PC-3 (cell line): ENCODE measurements at regions not wholly inside any gene's neighbourhood (a gene's known extent, or its start where the extent isn't known, plus 50 kb on each side); places are given as distances from the start of the nearest gene placed in this dataset.

Experiments
- ATAC-seq: fragments of 200-7000 bp; cut with Tn5 transposase; 2 replicates; pipeline ENCODE4 v1.9.1; 2020; ENCODE audit warnings: mild to moderate bottlenecking, moderate library complexity
- BruUV-seq: library from RNA; stranded (reverse); fragments of 400-500 nt; replicated peaks from 2 replicates; lab custom pipeline; 2021; lab: Mats Ljungman, UMichigan
- CTCF ChIA-PET: fragments of 300-600 bp; sonication (Branson Sonifier 250); formaldehyde crosslinking; loops from one replicate; lab custom pipeline; 2022; ENCODE audit warnings: antibody characterized with exemption; lab: Charles Lee
- POLR2A ChIA-PET: fragments of 300-600 bp; sonication (Branson Sonifier 250); formaldehyde crosslinking; loops from one replicate; lab custom pipeline; 2022; ENCODE audit warnings: antibody characterized with exemption; ENCODE audit not compliant: unreplicated experiment; lab: Charles Lee
- DNase-seq: peaks from one replicate; pipeline ENCODE4 v3.0.0-alpha.2; 2015
- H2AFZ ChIP-seq: fragments of 300-600 bp; sonication (generic); 2 replicates; pipeline ENCODE4 v1.6.0; 2016; ENCODE audit warnings: antibody characterized with exemption, low read length
- H3F3A ChIP-seq: fragments of 300-600 bp; sonication (generic); one replicate; pipeline ENCODE4 v1.6.0; 2017; ENCODE audit warnings: antibody characterized with exemption, low read length, control low read depth, mild to moderate bottlenecking; ENCODE audit not compliant: unreplicated experiment
- H3K27ac ChIP-seq: fragments of 300-600 bp; sonication (generic); 2 replicates; pipeline ENCODE4 v1.5.1; 2016; ENCODE audit warnings: mild to moderate bottlenecking, low read length
- H3K27me3 ChIP-seq: fragments of 300-600 bp; sonication (generic); 2 replicates; pipeline ENCODE4 v1.6.1; 2016; ENCODE audit warnings: low read length, mixed read lengths
- H3K36me3 ChIP-seq: fragments of 300-600 bp; sonication (generic); 2 replicates; pipeline ENCODE4 v1.6.1; 2016; ENCODE audit warnings: low read depth, mixed run types, low read length, mixed read lengths
- H3K4me1 ChIP-seq: fragments of 300-600 bp; sonication (generic); 2 replicates; pipeline ENCODE4 v1.5.1; 2016; ENCODE audit warnings: low read length; ENCODE audit not compliant: insufficient read depth
- H3K4me2 ChIP-seq: fragments of 300-600 bp; sonication (generic); 2 replicates; pipeline ENCODE4 v1.6.0; 2016; ENCODE audit warnings: low read length
- H3K4me3 ChIP-seq: fragments of 300-600 bp; sonication (generic); 2 replicates; pipeline ENCODE4 v1.5.1; 2016; ENCODE audit warnings: mild to moderate bottlenecking, low read length, mixed read lengths
- H3K79me2 ChIP-seq: fragments of 300-600 bp; sonication (generic); 2 replicates; pipeline ENCODE4 v1.6.1; 2017; ENCODE audit warnings: low read length, mixed read lengths
- H3K9ac ChIP-seq: fragments of 300-600 bp; sonication (generic); 2 replicates; pipeline ENCODE4 v1.6.0; 2016; ENCODE audit warnings: mild to moderate bottlenecking, low read length
- H3K9me2 ChIP-seq: fragments of 300-600 bp; sonication (generic); replicated peaks from 2 replicates; pipeline ENCODE4 v1.6.1; 2016; ENCODE audit warnings: mixed run types, low read length, mixed read lengths
- H3K9me3 ChIP-seq: fragments of 300-600 bp; sonication (generic); 2 replicates; pipeline ENCODE4 v1.6.1; 2016; ENCODE audit warnings: low read length, mixed read lengths
- H4K20me1 ChIP-seq: fragments of 300-600 bp; sonication (generic); 2 replicates; pipeline ENCODE4 v1.6.1; 2016; ENCODE audit warnings: low read length, mixed read lengths
- CTCF ChIP-seq: fragments of 300-600 bp; sonication (generic); conservative IDR thresholded peaks from 2 replicates; pipeline ENCODE4 v1.5.1; 2017; ENCODE audit warnings: antibody characterized with exemption, low read depth, mild to moderate bottlenecking, low read length
- EZH2 ChIP-seq: fragments of 300-600 bp; sonication (generic); IDR thresholded peaks from one replicate; pipeline ENCODE4 v1.6.1; 2017; ENCODE audit warnings: antibody characterized with exemption, mild to moderate bottlenecking, low read length; ENCODE audit not compliant: unreplicated experiment
- EZH2phosphoT487 ChIP-seq: fragments of 300-600 bp; sonication (generic); IDR thresholded peaks from 2 replicates; pipeline ENCODE4 v1.6.1; 2018; ENCODE audit warnings: mild to moderate bottlenecking, antibody characterized with exemption, low read length, borderline replicate concordance
- intact Hi-C: fragments of 100-400 bp; cut with micrococcal nuclease; formaldehyde crosslinking; loops from 2 replicates; pipeline ENCODE4 v1.9.0; 2023

GRCh38 chr2:13067508-13067907 is 350.8 kb downstream of the TRIB2 start:
- intact Hi-C loops, result no loop called here
- DNase-seq, result no peak
- no peak for ATAC-seq
- H2AFZ ChIP-seq, result no peak overlapping the region
- no peak overlapping the region for H3K4me2 ChIP-seq
- H3K4me1 ChIP-seq, result no peaks in the 10 kb centered on the region
- TF ChIP-seq EZH2phosphoT487, result no peak
- no peak for TF ChIP-seq CTCF
- no peak for TF ChIP-seq EZH2
- no peak overlapping the region for H3K4me3 ChIP-seq
- H3K9me2 ChIP-seq, result no peaks in the 10 kb centered on the region
- no peak overlapping the region for H3K27ac ChIP-seq
- H3K36me3 ChIP-seq, result no peaks in the 10 kb centered on the region
- no peaks in the 10 kb centered on the region for H3K9me3 ChIP-seq
- H3F3A ChIP-seq, result no peaks in the 10 kb centered on the region
- no peak overlapping the region for H3K9ac ChIP-seq
- H4K20me1 ChIP-seq, result no peaks in the 10 kb centered on the region
- no peaks in the 10 kb centered on the region for H3K79me2 ChIP-seq
- BruUV-seq, result no TSS peak
- ChIA-PET POLR2A (no interaction called here), CTCF (no interaction called here)
- H3K27me3 ChIP-seq, result peaks cover 35% of the 10 kb centered on the region

- Histone ChIP-seq H3K36me3 (no peaks in the 10 kb centered on the region), H3K9ac (no peak overlapping the region), H3K9me3 (no peaks in the 10 kb centered on the region), H3K4me1 (no peaks in the 10 kb centered on the region), H3F3A (no peaks in the 10 kb centered on the region), H3K27me3 (peaks cover 34% of the 10 kb centered on the region), H3K27ac (no peak overlapping the region), H3K9me2 (no peaks in the 10 kb centered on the region), H2AFZ (no peak overlapping the region), H4K20me1 (no peaks in the 10 kb centered on the region), H3K4me3 (no peak overlapping the region), H3K4me2 (no peak overlapping the region), H3K79me2 (no peaks in the 10 kb centered on the region)
- no TSS peak for BruUV-seq
- intact Hi-C loops, result no loop called here
- POLR2A ChIA-PET, result no interaction called here
- CTCF ChIA-PET, result no interaction called here
- DNase-seq, result no peak
- ATAC-seq, result no peak
- TF ChIP-seq CTCF (no peak), EZH2phosphoT487 (no peak), EZH2 (no peak)
Observed at GRCh38 chr2:13089971-13090370, 373.2 kb downstream of the TRIB2 start.

- Histone ChIP-seq H3K36me3 (no peaks in the 10 kb centered on the region), H4K20me1 (no peaks in the 10 kb centered on the region), H3K4me1 (no peaks in the 10 kb centered on the region), H3K4me2 (no peak overlapping the region), H3K27ac (no peak overlapping the region), H3K79me2 (no peaks in the 10 kb centered on the region), H3K9me2 (no peaks in the 10 kb centered on the region), H3K4me3 (no peak overlapping the region), H2AFZ (no peak overlapping the region), H3K9me3 (no peaks in the 10 kb centered on the region), H3K27me3 (peaks cover 31% of the 10 kb centered on the region), H3K9ac (no peak overlapping the region), H3F3A (no peaks in the 10 kb centered on the region)
- no TSS peak for BruUV-seq
- DNase-seq (no peak), ATAC-seq (no peak)
- intact Hi-C loops, result no loop called here
- ChIA-PET POLR2A (no interaction called here), CTCF (no interaction called here)
- TF ChIP-seq EZH2phosphoT487 (no peak), EZH2 (no peak), CTCF (no peak)
Observed at GRCh38 chr2:13091455-13091854, 374.7 kb downstream of the TRIB2 start.
